ENCODE measurements at regions not wholly inside any gene's neighbourhood (a gene's known extent, or its start where the extent isn't known, plus 50 kb on each side); places are given as distances from the start of the nearest gene placed in this dataset.

GRCh38 chr5:10081584-10081983 lies 168.1 kb downstream of the ATPSCKMT start:
- TF ChIP-seq YY1 (IDR thresholded peaks at IDR 0.05; ENCODE audit: low read depth, low read length) (no peak), POLR2A (IDR thresholded peaks at IDR 0.05; ENCODE audit: control extremely low read depth in 1 of 2, low read depth in 2 of 2, low read length in 2 of 2) (no peak), KDM1A (IDR thresholded peaks at IDR 0.05; ENCODE audit: borderline replicate concordance, low read length) (no peak), EZH2 (IDR thresholded peaks at IDR 0.05; ENCODE audit: low read depth, low read length, severe bottlenecking) (no peak), BRCA1 (IDR thresholded peaks at IDR 0.05; ENCODE audit: low read depth, low read length) (no peak), POLR2AphosphoS5 (IDR thresholded peaks at IDR 0.05; ENCODE audit: low read depth, low read length) (no peak)
- TF ChIP-seq, protein P1, sequence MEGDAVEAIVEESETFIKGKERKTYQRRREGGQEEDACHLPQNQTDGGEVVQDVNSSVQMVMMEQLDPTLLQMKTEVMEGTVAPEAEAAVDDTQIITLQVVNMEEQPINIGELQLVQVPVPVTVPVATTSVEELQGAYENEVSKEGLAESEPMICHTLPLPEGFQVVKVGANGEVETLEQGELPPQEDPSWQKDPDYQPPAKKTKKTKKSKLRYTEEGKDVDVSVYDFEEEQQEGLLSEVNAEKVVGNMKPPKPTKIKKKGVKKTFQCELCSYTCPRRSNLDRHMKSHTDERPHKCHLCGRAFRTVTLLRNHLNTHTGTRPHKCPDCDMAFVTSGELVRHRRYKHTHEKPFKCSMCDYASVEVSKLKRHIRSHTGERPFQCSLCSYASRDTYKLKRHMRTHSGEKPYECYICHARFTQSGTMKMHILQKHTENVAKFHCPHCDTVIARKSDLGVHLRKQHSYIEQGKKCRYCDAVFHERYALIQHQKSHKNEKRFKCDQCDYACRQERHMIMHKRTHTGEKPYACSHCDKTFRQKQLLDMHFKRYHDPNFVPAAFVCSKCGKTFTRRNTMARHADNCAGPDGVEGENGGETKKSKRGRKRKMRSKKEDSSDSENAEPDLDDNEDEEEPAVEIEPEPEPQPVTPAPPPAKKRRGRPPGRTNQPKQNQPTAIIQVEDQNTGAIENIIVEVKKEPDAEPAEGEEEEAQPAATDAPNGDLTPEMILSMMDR (IDR thresholded peaks at IDR 0.05; ENCODE audit: control extremely low read depth in 1 of 3, insufficient read depth in 1 of 3, low read depth in 1 of 3, low read length in 3 of 3): no peak
